Adrenal gland (tissue), 9 donors: ENCODE measurements at regions not wholly inside any gene's neighbourhood (a gene's known extent, or its start where the extent isn't known, plus 50 kb on each side); places are given as distances from the start of the nearest gene placed in this dataset.
"Not testable (repeated sequence)": the region's sequence is repeated elsewhere in the genome, so short reads cannot be mapped to it uniquely, and the experiment has no call there.

ENCODE experiments used
- DNase-seq, 7 donors: peaks; one replicate each; pipeline ENCODE4 v3.0.0-alpha.2; 2019 to 2020
- H3K27ac ChIP-seq, 5 donors: fragments of 200-600 bp; sonication (generic) in 4 of 5; 1 replicate in 3 of 5; 2 replicates in 2 of 5; pipeline versions ENCODE4 v1.5.1 to v1.8.0; 2016 to 2020; ENCODE audit warnings: mild to moderate bottlenecking in 1 of 5
- H3K27me3 ChIP-seq: fragments of 200-600 bp; 2 replicates; pipeline ENCODE4 v1.8.0; 2021
- H3K36me3 ChIP-seq, 2 donors: fragments of 200-600 bp; replicated peaks in 1 of 2; 1 replicate in 1 of 2; 2 replicates in 1 of 2; pipeline versions ENCODE4 v1.5.1 to v1.8.0; 2018 to 2022
- H3K4me1 ChIP-seq, 2 donors: fragments of 200-600 bp; replicated peaks in 1 of 2; 1 replicate in 1 of 2; 2 replicates in 1 of 2; pipeline versions ENCODE4 v1.5.1 to v1.8.0; 2018 to 2021
- H3K4me3 ChIP-seq, 4 donors: fragments of 200-600 bp; sonication (generic) in 3 of 4; one replicate each; pipeline ENCODE4 v1.5.1; 2016 to 2018
- H3K9me3 ChIP-seq, 3 donors: fragments of 200-600 bp; sonication (generic) in 1 of 3; replicated peaks in 1 of 3; 1 replicate in 2 of 3; 2 replicates in 1 of 3; pipeline versions ENCODE4 v1.5.1 to v1.8.0; 2016 to 2021
- CTCF ChIP-seq, 6 experiments: fragments of 450-650 bp in 4 of 6; fragments of 200-600 bp in 2 of 6; sonication (generic) in 1 of 6; IDR thresholded peaks; 1 replicate in 5 of 6; 2 replicates in 1 of 6; pipeline versions ENCODE4 v1.5.1 to v1.8.0; 2016 to 2021; ENCODE audit warnings: antibody characterized with exemption in 6 of 6, mild to moderate bottlenecking in 2 of 6, moderate library complexity in 1 of 6
- POLR2A ChIP-seq, 2 donors: fragments of 450-650 bp; IDR thresholded peaks; one replicate each; pipeline ENCODE4 v1.6.1; 2017; ENCODE audit warnings: antibody characterized with exemption in 2 of 2, mild to moderate bottlenecking in 2 of 2, moderate library complexity in 1 of 2
- WGBS, 4 donors: extraction: QIAGEN DNeasy Blood & Tissue Kit in 2 of 4; methylation state at CpG; one replicate each; pipeline versions ENCODE4 v1.1.5 to v1.1.7; 2013 to 2017; 5-methylcytosine and 5-hydroxymethylcytosine counted together
- intact Hi-C, 2 donors: fragments of 100-400 bp; cut with DNase I; formaldehyde crosslinking; loops; one replicate each; pipeline versions ENCODE4 v1.14.1 to v1.15.0; 2022 to 2023
- donor health status: healthy with polysubstance abuse.
- donor health status: Bipolar disorder and iron deficiency.
- donor health status: DM: yes; HTN: yes; CAD: no.
- donor health status: DM: no; HTN: no; CAD: no.
- donor health status: DM: no; HTN: no; CAD: no.

GRCh38 chr10:46216003-46216634 is 70.7 kb upstream of the ANTXRL start:
- intact Hi-C loops = no loop called here
- Histone ChIP-seq H3K27ac (no peak overlapping the region), H3K27me3 (no peaks in the 10 kb centered on the region), H3K9me3 (no peaks in the 10 kb centered on the region), H3K36me3 (no peaks in the 10 kb centered on the region), H3K4me3 (no peak overlapping the region), H3K4me1 (no peaks in the 10 kb centered on the region)
- TF ChIP-seq POLR2A (IDR thresholded peaks at IDR 0.05) (no peak), CTCF (IDR thresholded peaks at IDR 0.05) (no peak)
- no peak for DNase-seq
- WGBS, 4 donors = 79 to 89% (median 84%) methylated on average over 6 of the region's 6 CpGs

- Histone ChIP-seq H3K4me1 (no peaks in the 10 kb centered on the region), H3K27ac (no peak overlapping the region), H3K36me3 (no peaks in the 10 kb centered on the region), H3K27me3 (no peaks in the 10 kb centered on the region), H3K9me3 (no peaks in the 10 kb centered on the region), H3K4me3 (no peak overlapping the region)
- TF ChIP-seq POLR2A (IDR thresholded peaks at IDR 0.05) (no peak), CTCF (IDR thresholded peaks at IDR 0.05) (no peak)
- intact Hi-C loops = no loop called here
- peak in 1 of 7 donors; percentile 34 for DNase-seq
- 70 to 78% (median 76%) methylated on average over 16 to 17 of the region's 17 CpGs for WGBS, 4 donors
These were observed 69.7 kb upstream of the ANTXRL start for GRCh38 chr10:46216836-46217751.

DNA sequence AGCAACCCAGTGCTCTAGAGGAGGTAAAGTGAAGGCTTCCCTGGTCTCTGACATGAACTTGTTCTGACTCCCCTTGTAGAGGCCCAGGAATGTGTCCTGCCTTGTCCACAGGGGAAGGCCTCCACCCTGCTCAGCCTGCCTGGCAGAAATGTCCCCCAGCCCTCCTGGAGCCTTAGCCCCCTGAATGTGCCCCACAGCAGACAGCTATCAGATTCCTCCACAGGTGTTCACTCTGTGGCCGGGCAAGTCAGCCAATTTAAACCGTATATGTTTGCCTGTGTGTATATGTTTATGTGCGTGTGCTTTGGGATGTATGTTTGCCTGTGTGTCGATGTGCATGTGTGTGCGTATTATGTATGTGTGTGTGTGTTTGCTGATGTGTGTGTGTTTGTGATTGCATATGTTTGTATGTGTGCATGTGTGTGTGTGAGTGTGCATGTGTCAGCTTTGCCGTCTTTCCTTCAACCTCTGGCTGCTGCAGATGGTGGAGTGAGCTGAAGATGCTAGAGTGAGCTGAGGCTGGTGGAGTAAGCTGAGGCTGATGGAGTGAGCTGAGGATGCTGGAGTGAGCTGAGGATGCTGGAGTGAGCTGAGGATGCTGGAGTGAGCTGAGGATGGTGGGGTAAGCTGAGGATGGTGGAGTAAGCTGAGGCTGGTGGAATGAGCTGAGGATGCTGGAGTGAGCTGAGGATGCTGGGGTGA is 68.9 kb upstream of the ANTXRL start:
- WGBS, 4 donors = 78 to 82% (median 80%) methylated on average over 6 of the region's 6 CpGs
- Histone ChIP-seq H3K4me1 (no peaks in the 10 kb centered on the region), H3K9me3 (no peaks in the 10 kb centered on the region), H3K27me3 (no peaks in the 10 kb centered on the region), H3K27ac (no peak overlapping the region), H3K36me3 (no peaks in the 10 kb centered on the region), H3K4me3 (no peak overlapping the region)
- TF ChIP-seq CTCF (IDR thresholded peaks at IDR 0.05) (no peak), POLR2A (IDR thresholded peaks at IDR 0.05) (no peak)
- no peak for DNase-seq
- intact Hi-C loops = no loop called here

DNA sequence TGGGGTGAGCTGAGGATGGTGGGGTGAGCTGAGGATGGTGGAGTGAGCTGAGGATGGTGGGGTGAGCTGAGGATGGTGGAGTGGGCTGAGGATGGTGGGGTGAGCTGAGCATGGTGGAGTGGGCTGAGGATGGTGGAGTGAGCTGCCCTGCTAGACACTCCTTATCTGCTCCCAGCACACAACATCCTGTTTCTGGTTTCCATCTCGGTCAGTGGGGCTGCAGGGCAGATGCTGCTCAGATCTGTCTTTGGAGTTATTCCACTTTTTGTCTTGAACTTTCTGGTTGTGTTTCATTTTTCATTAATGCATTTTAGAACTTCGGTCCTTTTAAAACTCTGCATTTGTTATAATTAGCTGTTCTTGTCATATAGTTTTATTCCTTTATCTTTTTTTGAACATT is 67.9 kb upstream of the ANTXRL start:
- TF ChIP-seq CTCF (IDR thresholded peaks at IDR 0.05) (no peak), POLR2A (IDR thresholded peaks at IDR 0.05) (no peak)

GRCh38 chr10:46219431-46219990 is 67.3 kb upstream of the ANTXRL start:
- H3K4me1 ChIP-seq, H3K4me3 ChIP-seq, H3K36me3 ChIP-seq, DNase-seq, intact Hi-C loops, H3K9me3 ChIP-seq, H3K27ac ChIP-seq, H3K27me3 ChIP-seq: not testable (repeated sequence)
- 47 to 66% (median 61%) methylated on average over 5 of the region's 5 CpGs for whole genome bisulfite sequencing, 4 donors

More for the DNA sequence above, 67.9 kb upstream of the ANTXRL start:
- Histone ChIP-seq H3K27me3 (no peaks in the 10 kb centered on the region), H3K36me3 (no peaks in the 10 kb centered on the region), H3K4me1 (no peaks in the 10 kb centered on the region), H3K27ac (no peak overlapping the region), H3K4me3 (no peak overlapping the region), H3K9me3 (no peaks in the 10 kb centered on the region)
- DNase-seq = no peak
- WGBS, 4 donors = 30 to 41% (median 32%) methylated on average over 2 of the region's 2 CpGs
- intact Hi-C loops = no loop called here
